Stimulated activated CD4-positive, alpha-beta T cell treated with anti-CD3 and anti-CD28 coated beads, Interleukin-1b, Interleukin-23, amount 100 ng/mL, for 48 hours (primary cell): ENCODE measurements at regions not wholly inside any gene's neighbourhood (a gene's known extent, or its start where the extent isn't known, plus 50 kb on each side); places are given as distances from the start of the nearest gene placed in this dataset.

Experiments
- DNase-seq: peaks from one replicate; pipeline ENCODE4 v3.0.0-alpha.2; 2020

GRCh38 chr6:142683714-142684141 is 261.2 kb downstream of the HIVEP2 start:
- DNase-seq, result no peak

GRCh38 chr6:142684371-142684770 is 260.6 kb downstream of the HIVEP2 start:
- no peak for DNase-seq

- peak; percentile 20 for DNase-seq
Observed at GRCh38 chr6:142685852-142686506, 259.0 kb downstream of the HIVEP2 start.

- DNase-seq, result no peak
Observed at GRCh38 chr6:142686507-142686887, 258.5 kb downstream of the HIVEP2 start.

- DNase-seq, result peak; percentile 46
Observed at GRCh38 chr6:142692942-142693341, 252.0 kb downstream of the HIVEP2 start.

GRCh38 chr6:142693441-142693840 is 251.5 kb downstream of the HIVEP2 start:
- no peak for DNase-seq

- DNase-seq, result no peak
Observed at GRCh38 chr6:142694054-142694453, 250.9 kb downstream of the HIVEP2 start.

DNA sequence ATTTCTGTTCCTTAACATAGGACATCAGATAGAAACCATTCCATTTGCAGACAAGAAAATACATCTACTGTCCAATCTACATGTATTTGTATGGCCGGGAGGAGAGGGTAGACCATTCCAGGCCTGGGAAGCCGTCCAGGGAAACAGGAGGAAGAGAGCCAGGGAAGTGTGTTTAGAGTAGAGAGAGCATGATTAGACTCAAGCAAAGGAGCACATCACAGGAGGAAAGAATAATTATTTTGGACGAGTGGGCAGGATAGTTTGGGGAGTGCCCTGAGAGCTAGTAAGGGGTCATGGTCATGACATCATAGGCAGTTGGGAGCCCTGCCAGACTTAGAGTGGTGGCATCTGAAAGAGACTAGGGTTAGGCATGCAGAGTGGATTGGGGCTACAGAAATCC is 250.0 kb downstream of the HIVEP2 start:
- no peak for DNase-seq

GRCh38 chr6:142696123-142697000 is 248.6 kb downstream of the HIVEP2 start:
- DNase-seq, result no peak

GRCh38 chr6:142697001-142697335 is 248.0 kb downstream of the HIVEP2 start:
- no peak for DNase-seq

- DNase-seq, result no peak
Observed at GRCh38 chr6:142697922-142698321, 247.1 kb downstream of the HIVEP2 start.

- no peak for DNase-seq
Observed at GRCh38 chr6:142698751-142699150, 246.2 kb downstream of the HIVEP2 start.

DNA sequence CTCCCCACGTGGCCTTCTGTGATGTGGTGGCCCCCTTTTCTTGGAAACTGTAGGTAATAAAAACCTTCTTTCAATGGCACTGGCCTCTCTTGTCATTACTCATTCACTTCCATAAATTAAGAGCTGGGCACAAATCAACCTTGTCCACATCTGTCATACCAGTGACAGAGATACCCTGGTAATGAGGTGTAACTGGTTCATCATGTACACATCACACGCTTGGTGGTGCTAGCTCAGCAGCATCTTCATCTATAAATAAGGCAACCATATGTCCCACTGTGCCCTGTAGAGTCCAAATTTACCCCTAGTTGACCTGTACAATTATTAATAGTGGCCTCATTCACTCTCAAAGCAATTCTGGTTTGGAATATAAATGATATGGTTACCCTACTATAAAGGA is 245.6 kb downstream of the HIVEP2 start:
- no peak for DNase-seq

GRCh38 chr6:142700032-142700431 is 244.9 kb downstream of the HIVEP2 start:
- DNase-seq, result no peak

DNA sequence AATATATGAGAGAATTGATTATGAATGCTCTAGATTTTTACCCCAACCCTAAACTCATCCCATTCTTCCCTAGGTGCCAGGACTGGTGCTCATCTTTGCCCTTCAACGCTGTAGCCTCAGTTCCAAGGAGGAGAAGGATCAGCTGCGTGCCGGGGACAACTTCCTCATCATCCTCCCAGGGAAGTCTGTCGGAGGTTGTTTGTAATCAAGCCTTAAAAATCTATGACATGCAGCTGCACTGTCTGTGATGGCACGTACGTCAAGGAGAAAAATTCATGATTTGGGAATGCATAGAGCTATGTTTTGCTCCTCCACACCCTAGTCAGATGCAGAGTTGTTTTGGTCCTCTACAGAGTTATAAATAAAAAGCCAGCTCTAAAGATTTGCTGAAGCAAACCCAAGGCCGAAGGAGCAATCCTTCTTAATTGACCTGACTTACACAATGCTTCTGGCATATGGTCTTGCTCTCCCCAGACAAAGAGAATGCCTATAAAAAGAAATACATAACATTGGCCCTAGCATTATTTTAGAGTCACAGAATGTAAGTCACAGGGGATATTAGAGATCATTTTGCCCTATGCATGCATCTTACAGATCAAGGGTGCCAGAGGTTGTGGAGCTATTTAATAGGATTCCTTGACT is 244.2 kb downstream of the HIVEP2 start:
- no peak for DNase-seq
